WTC11 (cell line): ENCODE measurements at regions not wholly inside any gene's neighbourhood (a gene's known extent, or its start where the extent isn't known, plus 50 kb on each side); places are given as distances from the start of the nearest gene placed in this dataset.

ENCODE experiments used
- ATAC-seq: fragments of 200-7000 bp; cut with Tn5 transposase; 2 replicates; pipeline ENCODE4 v1.10.0; 2021; ENCODE audit warnings: mild to moderate bottlenecking, moderate library complexity
- CTCF ChIA-PET: fragments of 300-600 bp; sonication (Branson Sonifier 250); formaldehyde crosslinking; loops from one replicate; lab custom pipeline; 2021; ENCODE audit warnings: antibody characterized with exemption; lab: Charles Lee
- POLR2A ChIA-PET: fragments of 350-600 bp; sonication (Branson Sonifier 250); formaldehyde crosslinking; loops from one replicate; lab custom pipeline; 2021; ENCODE audit warnings: antibody characterized with exemption; lab: Charles Lee
- DNase-seq: peaks from one replicate; pipeline ENCODE4 v3.0.0; 2021; ENCODE audit warnings: low spot score
- H3K27ac Mint-ChIP-seq: 2 replicates; pipeline ENCODE4 v1.8.0; 2021; ENCODE audit warnings: mixed read lengths
- H3K27me3 Mint-ChIP-seq: 2 replicates; pipeline ENCODE4 v1.8.0; 2021; ENCODE audit warnings: low read depth, mild to moderate bottlenecking, moderate library complexity, mixed read lengths
- H3K36me3 Mint-ChIP-seq: 2 replicates; pipeline ENCODE4 v1.8.0; 2021; ENCODE audit warnings: mixed read lengths
- H3K4me1 Mint-ChIP-seq: 2 replicates; pipeline ENCODE4 v1.8.0; 2022; ENCODE audit warnings: mixed read lengths
- H3K4me3 Mint-ChIP-seq: 2 replicates; pipeline ENCODE4 v1.8.0; 2021; ENCODE audit warnings: mild to moderate bottlenecking, moderate library complexity, mixed read lengths
- H3K9me3 Mint-ChIP-seq: 2 replicates; pipeline ENCODE4 v1.8.0; 2021; ENCODE audit warnings: mixed read lengths
- CREM ChIP-seq: sonication (generic); formaldehyde crosslinking; IDR thresholded peaks from 2 replicates; pipeline ENCODE4 v1.8.1; 2022; ENCODE audit warnings: mild to moderate bottlenecking, missing genetic modification reagents, moderate library complexity
- CTCF ChIP-seq: fragments of 200-600 bp; IDR thresholded peaks from 2 replicates; pipeline ENCODE4 v1.8.0; 2022; ENCODE audit warnings: antibody characterized with exemption
- E2F4 ChIP-seq: sonication (generic); formaldehyde crosslinking; IDR thresholded peaks from 2 replicates; pipeline ENCODE4 v1.8.1; 2022; ENCODE audit warnings: low read depth, mild to moderate bottlenecking, moderate library complexity, missing genetic modification reagents, borderline replicate concordance
- GTF2I ChIP-seq: fragments of 250-450 bp; sonication (Bioruptor Pico); conservative IDR thresholded peaks from 2 replicates; pipeline ENCODE4 v1.4.0; 2021; ENCODE audit warnings: mild to moderate bottlenecking
- HMGXB4 ChIP-seq: sonication (generic); formaldehyde crosslinking; IDR thresholded peaks from 2 replicates; pipeline ENCODE4 v1.8.1; 2023; ENCODE audit warnings: mild to moderate bottlenecking, moderate library complexity, missing genetic modification reagents
- NFE2L1 ChIP-seq: sonication (generic); formaldehyde crosslinking; IDR thresholded peaks from 2 replicates; pipeline ENCODE4 v1.8.1; 2023; ENCODE audit warnings: missing genetic modification reagents
- PREB ChIP-seq: sonication (generic); formaldehyde crosslinking; IDR thresholded peaks from 2 replicates; pipeline ENCODE4 v1.8.1; 2022; ENCODE audit warnings: mild to moderate bottlenecking, missing genetic modification reagents, moderate library complexity, borderline replicate concordance
- RELA ChIP-seq: sonication (generic); formaldehyde crosslinking; IDR thresholded peaks from 2 replicates; pipeline ENCODE4 v1.8.1; 2022; ENCODE audit warnings: missing genetic modification reagents, mild to moderate bottlenecking, borderline replicate concordance
- RORB ChIP-seq: fragments of 250-450 bp; sonication (Bioruptor Pico); IDR thresholded peaks from 2 replicates; pipeline ENCODE4 v1.9.0; 2021; ENCODE audit warnings: mild to moderate bottlenecking
- SMAD3 ChIP-seq: sonication (generic); formaldehyde crosslinking; IDR thresholded peaks from 2 replicates; pipeline ENCODE4 v1.8.0; 2022; ENCODE audit warnings: missing genetic modification reagents, mild to moderate bottlenecking, borderline replicate concordance
- SMAD4 ChIP-seq: sonication (generic); formaldehyde crosslinking; IDR thresholded peaks from 2 replicates; pipeline ENCODE4 v1.8.0; 2022; ENCODE audit warnings: mild to moderate bottlenecking, missing genetic modification reagents
- SOX15 ChIP-seq: fragments of 250-450 bp; sonication (Bioruptor Pico); IDR thresholded peaks from 2 replicates; pipeline ENCODE4 v1.9.0; 2021; ENCODE audit warnings: mild to moderate bottlenecking
- SP1 ChIP-seq: sonication (generic); formaldehyde crosslinking; conservative IDR thresholded peaks from 2 replicates; pipeline ENCODE4 v1.8.1; 2022; ENCODE audit warnings: missing genetic modification reagents
- USF2 ChIP-seq: sonication (generic); formaldehyde crosslinking; IDR thresholded peaks from 2 replicates; pipeline ENCODE4 v1.8.1; 2023; ENCODE audit warnings: mild to moderate bottlenecking, missing genetic modification reagents, moderate library complexity
- ZNF281 ChIP-seq: sonication (generic); formaldehyde crosslinking; IDR thresholded peaks from 2 replicates; pipeline ENCODE4 v1.8.0; 2023; ENCODE audit warnings: mild to moderate bottlenecking, missing genetic modification reagents
- ZNF396 ChIP-seq: fragments of 250-450 bp; sonication (Bioruptor Pico); IDR thresholded peaks from 2 replicates; pipeline ENCODE4 v1.8.0; 2021; ENCODE audit warnings: mild to moderate bottlenecking, moderate library complexity, borderline replicate concordance
- ZNF671 ChIP-seq: fragments of 250-450 bp; sonication (Bioruptor Pico); IDR thresholded peaks from 2 replicates; pipeline ENCODE4 v1.8.0; 2021; ENCODE audit warnings: mild to moderate bottlenecking

- no peak for TF ChIP-seq USF2 (CRISPR knock-in tag)
- TF ChIP-seq SMAD3 (CRISPR knock-in tag), result no peak
- TF ChIP-seq SOX15 (CRISPR knock-in tag), result no peak
- no peak for TF ChIP-seq ZNF396 (CRISPR knock-in tag)
- no peak for TF ChIP-seq E2F4
- no peak for TF ChIP-seq HMGXB4 (CRISPR knock-in tag)
- no peak for TF ChIP-seq SMAD4 (CRISPR knock-in tag)
- TF ChIP-seq NFE2L1 (CRISPR knock-in tag), result no peak
- TF ChIP-seq CREM (CRISPR knock-in tag), result no peak
- no peak for TF ChIP-seq ZNF281 (CRISPR knock-in tag)
These were observed 578.2 kb downstream of the RIT2 start (continued) for GRCh38 chr18:42537291-42537690.

- Mint-ChIP-seq H3K27ac (no peak overlapping the region), H3K9me3 (peaks cover 19% of the 10 kb centered on the region)
- no peak for DNase-seq
These were observed 570.6 kb downstream of the RIT2 start for GRCh38 chr18:42544901-42545300.

GRCh38 chr18:42545825-42546224 is 569.7 kb downstream of the RIT2 start:
- CTCF ChIA-PET, result no interaction called here
- DNase-seq, result no peak
- Mint-ChIP-seq H3K4me1 (peaks cover 16% of the 10 kb centered on the region), H3K27me3 (no peaks in the 10 kb centered on the region; the same call in 1 of the 2 replicates), H3K27ac (no peak overlapping the region), H3K9me3 (peaks cover 19% of the 10 kb centered on the region), H3K4me3 (no peak overlapping the region), H3K36me3 (peaks cover 20% of the 10 kb centered on the region)
- ATAC-seq, result no peak
- POLR2A ChIA-PET, result no interaction called here
- TF ChIP-seq GTF2I, result no peak
- TF ChIP-seq ZNF671 (CRISPR knock-in tag), result no peak
- no peak for TF ChIP-seq RELA (CRISPR knock-in tag)
- TF ChIP-seq PREB (CRISPR knock-in tag), result no peak
- no peak for TF ChIP-seq SMAD3 (CRISPR knock-in tag)
- no peak for TF ChIP-seq RORB (CRISPR knock-in tag)
- no peak for TF ChIP-seq CTCF

More at GRCh38 chr18:42544901-42545300, 570.6 kb downstream of the RIT2 start:
- TF ChIP-seq SP1 (CRISPR knock-in tag) (no peak), CREM (CRISPR knock-in tag) (no peak)
- ChIA-PET CTCF (no interaction called here), POLR2A (no interaction called here)
- Mint-ChIP-seq H3K4me3 (no peak overlapping the region), H3K4me1 (peaks cover 16% of the 10 kb centered on the region), H3K36me3 (peaks cover 20% of the 10 kb centered on the region), H3K27me3 (no peaks in the 10 kb centered on the region; the same call in 1 of the 2 replicates)
- ATAC-seq, result no peak
